ENCODE measurements at regions not wholly inside any gene's neighbourhood (a gene's known extent, or its start where the extent isn't known, plus 50 kb on each side); places are given as distances from the start of the nearest gene placed in this dataset.

DNA sequence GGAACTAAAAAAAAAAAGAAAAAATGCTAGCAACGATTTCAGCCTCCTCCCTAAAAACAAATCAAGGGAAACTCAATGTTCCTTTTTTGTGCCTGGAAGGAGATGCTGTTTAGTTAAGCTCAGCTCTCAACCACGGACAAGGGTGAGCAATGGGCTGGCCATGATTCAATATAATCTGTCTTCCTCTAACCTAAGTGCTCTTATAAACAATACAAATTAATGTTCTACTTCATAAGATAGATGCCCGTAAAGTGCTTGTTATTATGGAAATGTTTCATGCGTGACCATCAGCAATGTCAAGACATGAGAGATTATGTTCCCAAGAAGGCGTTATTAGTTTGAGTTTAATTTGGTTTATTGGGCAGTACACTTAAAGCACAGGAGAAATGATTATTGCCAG lies 320.3 kb downstream of the SFMBT2 start:
- H3K4me3 ChIP-seq: no peak overlapping the region
- H3K27me3 ChIP-seq: no peaks in the 10 kb centered on the region
- H3K36me3 ChIP-seq: no peaks in the 10 kb centered on the region
- TF ChIP-seq POLR2A (IDR thresholded peaks at IDR 0.05): no peak
- TF ChIP-seq, protein P1, sequence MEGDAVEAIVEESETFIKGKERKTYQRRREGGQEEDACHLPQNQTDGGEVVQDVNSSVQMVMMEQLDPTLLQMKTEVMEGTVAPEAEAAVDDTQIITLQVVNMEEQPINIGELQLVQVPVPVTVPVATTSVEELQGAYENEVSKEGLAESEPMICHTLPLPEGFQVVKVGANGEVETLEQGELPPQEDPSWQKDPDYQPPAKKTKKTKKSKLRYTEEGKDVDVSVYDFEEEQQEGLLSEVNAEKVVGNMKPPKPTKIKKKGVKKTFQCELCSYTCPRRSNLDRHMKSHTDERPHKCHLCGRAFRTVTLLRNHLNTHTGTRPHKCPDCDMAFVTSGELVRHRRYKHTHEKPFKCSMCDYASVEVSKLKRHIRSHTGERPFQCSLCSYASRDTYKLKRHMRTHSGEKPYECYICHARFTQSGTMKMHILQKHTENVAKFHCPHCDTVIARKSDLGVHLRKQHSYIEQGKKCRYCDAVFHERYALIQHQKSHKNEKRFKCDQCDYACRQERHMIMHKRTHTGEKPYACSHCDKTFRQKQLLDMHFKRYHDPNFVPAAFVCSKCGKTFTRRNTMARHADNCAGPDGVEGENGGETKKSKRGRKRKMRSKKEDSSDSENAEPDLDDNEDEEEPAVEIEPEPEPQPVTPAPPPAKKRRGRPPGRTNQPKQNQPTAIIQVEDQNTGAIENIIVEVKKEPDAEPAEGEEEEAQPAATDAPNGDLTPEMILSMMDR (IDR thresholded peaks at IDR 0.05): no peak
- H3K9me3 ChIP-seq: no peaks in the 10 kb centered on the region
- H3K27ac ChIP-seq: peak overlapping the region; percentile 44 to 54
- no peaks in the 10 kb centered on the region for H3K4me1 ChIP-seq
- peak in 1 of 2 donors; percentile 32 for DNase-seq
- intact Hi-C loops (cut with DNase I; ENCODE audit: low total_unique reads): no loop called here

DNA sequence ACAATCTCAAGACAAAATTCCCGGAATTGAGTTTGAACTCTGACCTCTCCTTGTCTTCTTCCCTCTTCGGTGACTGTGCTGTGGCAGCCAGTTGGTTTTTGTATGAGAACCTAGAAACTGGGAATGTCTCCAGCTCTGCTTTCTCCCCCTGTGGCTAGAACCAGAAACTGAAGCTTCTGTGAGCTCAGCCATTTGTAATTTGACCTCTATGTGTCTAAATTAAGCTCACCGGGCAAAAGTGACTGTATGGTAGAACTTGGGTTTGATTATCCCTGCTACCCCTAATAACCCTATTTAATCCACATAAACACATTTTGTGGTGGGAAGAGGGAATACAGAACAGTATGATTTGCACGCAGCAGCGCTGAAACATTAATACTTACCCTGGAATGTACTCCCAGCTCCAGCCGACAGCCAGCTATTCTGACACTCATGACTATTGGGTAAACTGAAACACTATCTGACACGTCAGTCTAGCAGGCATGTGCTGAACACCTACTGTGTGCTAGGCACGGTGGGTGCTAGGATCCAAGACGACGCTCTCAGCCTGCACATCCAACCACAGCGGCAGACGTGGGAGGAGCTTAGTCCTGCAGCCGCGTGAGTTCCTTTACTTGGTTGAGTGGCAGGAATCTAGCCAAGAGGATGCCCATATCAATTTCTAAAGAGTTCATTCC lies 324.8 kb downstream of the SFMBT2 start:
- Histone ChIP-seq H3K27ac (peak overlapping the region in 1 of 2 donors; percentile 40), H3K36me3 (no peaks in the 10 kb centered on the region), H3K4me1 (no peaks in the 10 kb centered on the region), H3K9me3 (no peaks in the 10 kb centered on the region), H3K27me3 (no peaks in the 10 kb centered on the region), H3K4me3 (no peak overlapping the region)
- DNase-seq: peak in 1 of 2 donors; percentile 20
- intact Hi-C loops (cut with DNase I; ENCODE audit: low total_unique reads): no loop called here
- TF ChIP-seq, protein P1 (IDR thresholded peaks at IDR 0.05): peak in 1 of 4 experiments; percentile 19
- no peak for TF ChIP-seq POLR2A (IDR thresholded peaks at IDR 0.05)

DNA sequence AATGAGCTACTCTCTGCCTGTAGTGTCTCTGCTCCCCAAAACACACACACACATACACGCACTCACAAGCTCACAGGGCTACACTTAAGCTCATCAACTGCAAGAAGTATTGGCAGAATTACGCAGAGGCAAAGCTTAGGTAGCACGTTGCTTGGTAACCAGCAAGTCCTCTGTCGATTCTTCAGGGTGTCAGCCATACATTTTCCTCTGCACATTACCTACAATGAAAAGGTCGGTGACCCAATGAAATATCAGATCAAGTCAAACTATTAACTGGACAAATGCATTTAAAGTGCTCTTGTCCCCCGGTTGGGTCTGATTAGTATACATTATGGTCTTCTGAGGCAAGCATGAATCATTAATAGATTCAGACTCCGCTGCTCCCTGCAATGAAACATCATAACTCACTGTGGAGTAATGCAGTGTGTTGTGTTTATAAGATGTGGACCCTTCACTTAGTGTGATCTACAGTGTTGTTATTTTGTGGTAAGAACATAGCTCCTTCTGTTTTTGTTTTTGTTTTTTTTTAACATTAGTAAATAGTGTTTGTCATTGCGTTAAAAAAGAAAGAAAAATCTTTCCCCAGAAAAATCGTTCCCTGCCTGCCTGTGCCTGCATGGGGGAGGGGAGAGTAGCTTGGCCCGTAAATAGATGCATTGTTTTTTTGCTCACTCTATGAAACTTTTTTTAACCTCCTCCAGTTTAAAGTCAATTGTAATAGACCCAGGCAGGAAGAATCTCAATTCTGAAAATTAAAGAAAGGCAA lies 325.5 kb downstream of the SFMBT2 start:
- intact Hi-C loops (cut with DNase I; ENCODE audit: low total_unique reads): no loop called here
- H3K27ac ChIP-seq: peak overlapping the region in 1 of 2 donors; percentile 40
- no peak for DNase-seq
- no peaks in the 10 kb centered on the region for H3K27me3 ChIP-seq
- no peaks in the 10 kb centered on the region for H3K36me3 ChIP-seq
- TF ChIP-seq, protein P1 (IDR thresholded peaks at IDR 0.05): no peak
- TF ChIP-seq POLR2A (IDR thresholded peaks at IDR 0.05): no peak
- no peaks in the 10 kb centered on the region for H3K9me3 ChIP-seq
- H3K4me3 ChIP-seq: no peak overlapping the region
- H3K4me1 ChIP-seq: no peaks in the 10 kb centered on the region

DNA sequence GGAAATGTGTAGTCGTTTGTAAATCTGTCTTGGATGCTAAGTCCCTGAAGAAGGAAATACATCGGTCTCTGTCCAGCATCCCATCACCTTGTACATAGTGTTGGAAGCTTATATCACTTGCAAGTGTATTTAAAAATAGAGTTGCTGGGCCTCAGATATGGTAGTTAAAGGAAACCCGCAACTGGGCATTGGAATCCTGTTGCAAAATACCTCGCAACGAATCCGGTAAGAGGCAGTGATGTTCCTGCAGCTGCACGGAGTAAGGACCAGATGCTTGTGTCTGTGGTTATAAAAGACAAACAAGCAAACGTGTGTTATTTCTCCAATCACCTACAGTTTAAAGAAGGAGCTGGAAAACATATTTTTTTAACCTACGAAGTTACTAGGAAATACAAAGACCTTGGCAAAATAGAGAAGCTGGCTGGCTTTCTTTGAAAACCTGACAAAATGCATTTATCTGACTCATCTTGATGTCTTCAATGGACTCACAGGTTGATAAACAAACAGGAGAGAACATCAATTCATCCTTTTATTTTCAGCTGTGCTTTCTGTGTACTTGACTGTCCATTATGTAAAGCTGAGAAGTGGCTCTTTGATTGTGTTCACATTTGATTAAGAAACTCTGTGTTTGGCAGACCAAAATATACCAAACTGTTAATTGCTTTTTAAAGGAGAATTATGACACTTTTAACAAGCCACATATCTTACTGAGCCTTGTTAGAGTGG lies 326.4 kb downstream of the SFMBT2 start:
- Histone ChIP-seq H3K27me3 (no peaks in the 10 kb centered on the region), H3K27ac (no peak overlapping the region), H3K36me3 (no peaks in the 10 kb centered on the region), H3K4me1 (no peaks in the 10 kb centered on the region), H3K9me3 (no peaks in the 10 kb centered on the region), H3K4me3 (no peak overlapping the region)
- TF ChIP-seq, protein P1 (IDR thresholded peaks at IDR 0.05): no peak
- no peak for TF ChIP-seq POLR2A (IDR thresholded peaks at IDR 0.05)
- intact Hi-C loops (cut with DNase I; ENCODE audit: low total_unique reads): no loop called here
- DNase-seq: no peak

DNA sequence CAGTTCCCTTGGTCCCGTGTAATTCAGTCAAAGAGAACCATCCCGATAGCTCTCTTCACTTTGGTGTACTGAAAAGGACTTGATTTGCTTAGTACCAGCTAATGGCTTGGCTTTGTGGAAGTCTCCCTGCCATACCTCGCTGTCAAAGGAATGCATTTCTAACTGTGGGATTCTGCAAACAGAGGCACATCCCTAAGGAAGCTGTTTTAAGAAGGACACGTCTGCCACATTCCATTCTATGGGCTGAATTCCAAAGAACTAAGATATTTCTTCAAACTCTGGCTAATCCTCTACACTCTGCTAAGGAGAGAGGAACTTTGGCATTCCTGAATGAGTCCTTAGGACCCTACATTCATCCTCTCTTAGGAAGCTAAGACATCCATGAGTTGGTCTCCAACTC lies 327.9 kb downstream of the SFMBT2 start:
- H3K27me3 ChIP-seq: no peaks in the 10 kb centered on the region
- no peak overlapping the region for H3K4me3 ChIP-seq
- no peak for DNase-seq
- H3K4me1 ChIP-seq: no peaks in the 10 kb centered on the region
- no peak overlapping the region for H3K27ac ChIP-seq
- H3K9me3 ChIP-seq: no peaks in the 10 kb centered on the region
- intact Hi-C loops (cut with DNase I; ENCODE audit: low total_unique reads): no loop called here
- no peaks in the 10 kb centered on the region for H3K36me3 ChIP-seq
- TF ChIP-seq POLR2A (IDR thresholded peaks at IDR 0.05): no peak
- TF ChIP-seq, protein P1 (IDR thresholded peaks at IDR 0.05): no peak
